HCT116 (cell line): ENCODE measurements at regions not wholly inside any gene's neighbourhood (a gene's known extent, or its start where the extent isn't known, plus 50 kb on each side); places are given as distances from the start of the nearest gene placed in this dataset.

Source experiments
- ATAC-seq: fragments of 200-7000 bp; cut with Tn5 transposase; 2 replicates; pipeline ENCODE4 v1.9.1; 2020; ENCODE audit warnings: mild to moderate bottlenecking, moderate library complexity
- BruUV-seq: library from RNA; stranded (reverse); fragments of 400-500 nt; replicated peaks from 2 replicates; lab custom pipeline; 2021; lab: Mats Ljungman, UMichigan
- CTCF ChIA-PET: fragments of 300-600 bp; sonication (Branson Sonifier 250); formaldehyde crosslinking; loops from one replicate; lab custom pipeline; 2021; ENCODE audit warnings: antibody characterized with exemption; lab: Charles Lee
- POLR2A ChIA-PET: fragments of 300-600, 350-600 bp; sonication (Branson Sonifier 250); formaldehyde crosslinking; loops from one replicate; lab custom pipeline; 2021; ENCODE audit warnings: antibody characterized with exemption; lab: Charles Lee
- RAD21 ChIA-PET, 2 experiments: fragments of 300-600 bp; sonication (Branson Sonifier 250); formaldehyde crosslinking; loops; one replicate each; lab custom pipeline; 2023; ENCODE audit warnings: low total read pairs in 2 of 2; ENCODE audit not compliant: uncharacterized antibody in 2 of 2, unreplicated experiment in 2 of 2, low non-redundant PET in 1 of 2; lab: Charles Lee
- DNase-seq: peaks from one replicate; pipeline ENCODE4 v3.0.0-alpha.2; 2010; ENCODE audit warnings: low read depth, low spot score
- H2AFZ ChIP-seq: fragments of 200-600 bp; shearing (Covaris generic), sonication (generic); 2 replicates; pipeline ENCODE4 v1.6.1; 2017; ENCODE audit warnings: low read depth, mixed run types, mixed read lengths, antibody characterized with exemption, low read length; ENCODE audit not compliant: poor library complexity, severe bottlenecking
- H3K27ac ChIP-seq: 2 replicates; pipeline ENCODE4 v1.5.1; 2012; ENCODE audit warnings: low read depth, low read length
- H3K27me3 ChIP-seq: fragments of 200-600 bp; sonication (generic); 2 replicates; pipeline ENCODE4 v1.6.1; 2016; ENCODE audit warnings: mixed run types, low read length, mixed read lengths; ENCODE audit not compliant: insufficient read depth
- H3K36me3 ChIP-seq, 2 experiments: fragments of 200-500 bp in 1 of 2; fragments of 200-600 bp in 1 of 2; sonication (Bioruptor generic) in 1 of 2; sonication (generic) in 1 of 2; 2 replicates each; pipeline versions ENCODE4 v1.5.1 to v1.6.1; 2014 to 2016; ENCODE audit warnings: low read length in 2 of 2, inconsistent platforms in 1 of 2, mixed read lengths in 1 of 2, mixed run types in 1 of 2; ENCODE audit not compliant: insufficient read depth in 2 of 2, control insufficient read depth in 1 of 2
- H3K4me1 ChIP-seq, 2 experiments: fragments of 200-600 bp in 1 of 2; sonication (generic) in 1 of 2; 2 replicates each; pipeline versions ENCODE4 v1.5.1 to v1.6.1; 2012 to 2017; ENCODE audit warnings: low read length in 2 of 2, inconsistent platforms in 1 of 2, mild to moderate bottlenecking in 1 of 2, mixed read lengths in 1 of 2, mixed run types in 1 of 2, moderate library complexity in 1 of 2; ENCODE audit not compliant: insufficient read depth in 2 of 2, control insufficient read depth in 1 of 2
- H3K4me2 ChIP-seq: fragments of 200-600 bp; sonication (generic); 2 replicates; pipeline ENCODE4 v1.6.1; 2017; ENCODE audit warnings: mixed run types, low read length, mixed read lengths
- H3K4me3 ChIP-seq, 2 experiments: fragments of 200-600 bp in 1 of 2; sonication (generic) in 1 of 2; replicated peaks in 1 of 2; 2 replicates each; pipeline ENCODE4 v1.5.1; 2011 to 2016; ENCODE audit warnings: low read length in 2 of 2, control low read depth in 1 of 2, low read depth in 1 of 2, mild to moderate bottlenecking in 1 of 2, mixed read lengths in 1 of 2, mixed run types in 1 of 2
- H3K79me2 ChIP-seq: fragments of 200-600 bp; sonication (generic); 2 replicates; pipeline ENCODE4 v1.6.1; 2017; ENCODE audit warnings: mild to moderate bottlenecking, mixed run types, low read length, moderate library complexity, mixed read lengths; ENCODE audit not compliant: insufficient read depth
- H3K9ac ChIP-seq: fragments of 200-600 bp; sonication (generic); 2 replicates; pipeline ENCODE4 v1.6.1; 2016; ENCODE audit warnings: low read length, mixed read lengths
- H3K9me2 ChIP-seq: fragments of 200-600 bp; sonication (generic), shearing (Covaris generic); 2 replicates; pipeline ENCODE4 v1.6.1; 2017; ENCODE audit warnings: mixed run types, mild to moderate bottlenecking, moderate library complexity; ENCODE audit not compliant: insufficient read depth
- H3K9me3 ChIP-seq, 2 experiments: fragments of 200-500 bp in 1 of 2; fragments of 200-600 bp in 1 of 2; sonication (Bioruptor generic) in 1 of 2; sonication (generic) in 1 of 2; 2 replicates each; pipeline ENCODE4 v1.6.1; 2014 to 2017; ENCODE audit warnings: low read length in 2 of 2, mixed read lengths in 2 of 2, inconsistent platforms in 1 of 2, low read depth in 1 of 2, mild to moderate bottlenecking in 1 of 2, mixed run types in 1 of 2, moderate library complexity in 1 of 2; ENCODE audit not compliant: control insufficient read depth in 1 of 2, insufficient read depth in 1 of 2
- H4K20me1 ChIP-seq: fragments of 200-600 bp; sonication (generic), shearing (Covaris generic); 2 replicates; pipeline ENCODE4 v1.6.1; 2017; ENCODE audit warnings: mixed run types, mild to moderate bottlenecking, moderate library complexity; ENCODE audit not compliant: insufficient read depth
- CBX3 ChIP-seq: IDR thresholded peaks from 2 replicates; pipeline ENCODE4 v1.6.1; 2012; ENCODE audit warnings: low read depth
- CEBPB ChIP-seq: IDR thresholded peaks from 2 replicates; pipeline ENCODE4 v1.6.1; 2012; ENCODE audit warnings: low read depth
- EGR1 ChIP-seq: IDR thresholded peaks from 2 replicates; pipeline ENCODE4 v1.6.1; 2012; ENCODE audit warnings: low read depth
- ELF1 ChIP-seq: IDR thresholded peaks from 2 replicates; pipeline ENCODE4 v1.6.1; 2012; ENCODE audit warnings: low read depth, borderline replicate concordance
- EZH2 ChIP-seq: fragments of 200-600 bp; sonication (generic); IDR thresholded peaks from 2 replicates; pipeline ENCODE4 v1.6.1; 2017; ENCODE audit warnings: antibody characterized with exemption, mixed run types
- EZH2phosphoT487 ChIP-seq: fragments of 200-600 bp; IDR thresholded peaks from 2 replicates; pipeline ENCODE4 v1.6.1; 2018; ENCODE audit warnings: antibody characterized with exemption, borderline replicate concordance
- FOSL1 ChIP-seq: IDR thresholded peaks from 2 replicates; pipeline ENCODE4 v1.6.1; 2012; ENCODE audit warnings: low read depth
- JUND ChIP-seq: IDR thresholded peaks from 2 replicates; pipeline ENCODE4 v1.6.1; 2012
- POLR2A ChIP-seq: IDR thresholded peaks from 2 replicates; pipeline ENCODE4 v1.7.0; 2011; ENCODE audit warnings: borderline replicate concordance; ENCODE audit not compliant: insufficient read depth, insufficient read length; ENCODE audit errors: extremely low read depth
- POLR2AphosphoS5 ChIP-seq: IDR thresholded peaks from 2 replicates; pipeline ENCODE4 v1.6.1; 2011; ENCODE audit warnings: mild to moderate bottlenecking, low read depth, low read length, moderate library complexity
- SIN3A ChIP-seq: IDR thresholded peaks from 2 replicates; pipeline ENCODE4 v1.6.1; 2012; ENCODE audit warnings: low read depth
- SRF ChIP-seq: IDR thresholded peaks from 2 replicates; pipeline ENCODE4 v1.6.1; 2012; ENCODE audit warnings: low read depth
- TCF7L2 ChIP-seq: IDR thresholded peaks from 2 replicates; pipeline ENCODE4 v1.7.0; 2011; ENCODE audit warnings: borderline replicate concordance, inconsistent platforms; ENCODE audit not compliant: insufficient read depth, insufficient read length; ENCODE audit errors: extremely low read depth
- YY1 ChIP-seq: IDR thresholded peaks from 2 replicates; pipeline ENCODE4 v1.6.1; 2011; ENCODE audit warnings: low read length, low read depth, moderate library complexity, mild to moderate bottlenecking; ENCODE audit not compliant: insufficient replicate concordance; ENCODE audit errors: extremely low read depth
- ZFX ChIP-seq: fragments of 450-650 bp; IDR thresholded peaks from 2 replicates; pipeline ENCODE4 v1.6.1; 2017
- ZNF274 ChIP-seq: fragments of 200-500 bp; sonication (Bioruptor generic); IDR thresholded peaks from 2 replicates; pipeline ENCODE4 v1.6.1; 2014; ENCODE audit warnings: mild to moderate bottlenecking, low read depth, low read length, inconsistent platforms
- intact Hi-C: fragments of 100-400 bp; cut with micrococcal nuclease; formaldehyde crosslinking; loops from 2 replicates; pipeline ENCODE4 v1.10.0; 2022
- TF ChIP-seq, protein P1 (sequence below): IDR thresholded peaks from 2 replicates; pipeline ENCODE4 v1.6.1; 2012; ENCODE audit warnings: low read depth
- TF ChIP-seq, protein P2 (sequence below): IDR thresholded peaks from 2 replicates; pipeline ENCODE4 v1.6.1; 2011; ENCODE audit warnings: mild to moderate bottlenecking, low read length, moderate library complexity; ENCODE audit not compliant: insufficient replicate concordance; ENCODE audit errors: extremely low read depth
- TF ChIP-seq, protein P3 (sequence below), 3 experiments: fragments of 200-600 bp in 1 of 3; sonication (generic) in 1 of 3; IDR thresholded peaks in 2 of 3; conservative IDR thresholded peaks in 1 of 3; 2 replicates each; pipeline ENCODE4 v1.5.1; 2012 to 2017; ENCODE audit warnings: low read depth in 2 of 3, low read length in 2 of 3, antibody characterized with exemption in 1 of 3, borderline replicate concordance in 1 of 3, control low read depth in 1 of 3, mild to moderate bottlenecking in 1 of 3, mixed read lengths in 1 of 3, mixed run types in 1 of 3, moderate library complexity in 1 of 3; ENCODE audit not compliant: insufficient read depth in 1 of 3

DNA sequence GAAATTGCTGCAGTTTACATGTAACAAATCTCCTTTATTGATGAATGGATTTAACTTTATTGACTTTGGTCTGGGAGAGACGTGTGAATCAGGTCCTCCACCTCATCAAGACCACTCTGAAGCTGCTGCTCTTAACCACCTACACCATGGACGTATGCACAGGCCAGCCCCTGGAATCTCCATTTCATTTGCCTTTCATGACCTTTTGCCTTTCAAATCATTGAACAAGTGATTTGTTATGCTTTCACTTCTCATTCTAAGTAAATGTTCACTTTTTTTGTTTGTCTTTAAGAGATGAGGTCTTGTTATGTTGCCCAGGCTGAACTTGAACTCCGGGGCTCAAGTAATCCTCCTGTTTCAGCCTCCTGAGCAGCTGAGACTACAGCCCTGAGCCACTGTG, 240.0 kb upstream of the SERP2 start:
- ChIA-PET POLR2A (interaction anchor here (1.3 to 3.1 kb wide), 2 partner anchors 8 to 303 kb away, joined by 12 to 17 read pairs; no protein-coding TSS in a partner anchor), RAD21 (no interaction called here), CTCF (interaction anchor here (1.2 kb wide), 1 partner anchor 336 kb away, joined by 3 read pairs; no protein-coding TSS in a partner anchor)
- Histone ChIP-seq H4K20me1 (no peaks in the 10 kb centered on the region), H3K4me1 (peaks cover 5 to 25% of the 10 kb centered on the region in 2 experiments; a peak in 2 of 4 replicates), H3K9ac (no peak overlapping the region), H3K9me3 (no peaks in the 10 kb centered on the region), H3K9me2 (no peaks in the 10 kb centered on the region), H3K79me2 (no peaks in the 10 kb centered on the region), H3K4me3 (no peak overlapping the region), H3K27ac (no peak overlapping the region), H3K4me2 (no peak overlapping the region), H3K36me3 (no peaks in the 10 kb centered on the region), H2AFZ (no peak overlapping the region), H3K27me3 (no peaks in the 10 kb centered on the region)
- ATAC-seq (no peak), DNase-seq (no peak)
- BruUV-seq = no TSS peak
- intact Hi-C loops = no loop called here
- no peak for TF ChIP-seq ZFX
- TF ChIP-seq EZH2phosphoT487 = no peak
- TF ChIP-seq, protein P1, sequence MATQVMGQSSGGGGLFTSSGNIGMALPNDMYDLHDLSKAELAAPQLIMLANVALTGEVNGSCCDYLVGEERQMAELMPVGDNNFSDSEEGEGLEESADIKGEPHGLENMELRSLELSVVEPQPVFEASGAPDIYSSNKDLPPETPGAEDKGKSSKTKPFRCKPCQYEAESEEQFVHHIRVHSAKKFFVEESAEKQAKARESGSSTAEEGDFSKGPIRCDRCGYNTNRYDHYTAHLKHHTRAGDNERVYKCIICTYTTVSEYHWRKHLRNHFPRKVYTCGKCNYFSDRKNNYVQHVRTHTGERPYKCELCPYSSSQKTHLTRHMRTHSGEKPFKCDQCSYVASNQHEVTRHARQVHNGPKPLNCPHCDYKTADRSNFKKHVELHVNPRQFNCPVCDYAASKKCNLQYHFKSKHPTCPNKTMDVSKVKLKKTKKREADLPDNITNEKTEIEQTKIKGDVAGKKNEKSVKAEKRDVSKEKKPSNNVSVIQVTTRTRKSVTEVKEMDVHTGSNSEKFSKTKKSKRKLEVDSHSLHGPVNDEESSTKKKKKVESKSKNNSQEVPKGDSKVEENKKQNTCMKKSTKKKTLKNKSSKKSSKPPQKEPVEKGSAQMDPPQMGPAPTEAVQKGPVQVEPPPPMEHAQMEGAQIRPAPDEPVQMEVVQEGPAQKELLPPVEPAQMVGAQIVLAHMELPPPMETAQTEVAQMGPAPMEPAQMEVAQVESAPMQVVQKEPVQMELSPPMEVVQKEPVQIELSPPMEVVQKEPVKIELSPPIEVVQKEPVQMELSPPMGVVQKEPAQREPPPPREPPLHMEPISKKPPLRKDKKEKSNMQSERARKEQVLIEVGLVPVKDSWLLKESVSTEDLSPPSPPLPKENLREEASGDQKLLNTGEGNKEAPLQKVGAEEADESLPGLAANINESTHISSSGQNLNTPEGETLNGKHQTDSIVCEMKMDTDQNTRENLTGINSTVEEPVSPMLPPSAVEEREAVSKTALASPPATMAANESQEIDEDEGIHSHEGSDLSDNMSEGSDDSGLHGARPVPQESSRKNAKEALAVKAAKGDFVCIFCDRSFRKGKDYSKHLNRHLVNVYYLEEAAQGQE = no peak
- TF ChIP-seq EZH2 = no peak
- no peak for TF ChIP-seq SIN3A
- no peak for TF ChIP-seq FOSL1
- no peak for TF ChIP-seq EGR1
- TF ChIP-seq YY1 = no peak
- no peak for TF ChIP-seq CBX3
- no peak for TF ChIP-seq ZNF274
- TF ChIP-seq ELF1 = no peak
- TF ChIP-seq SRF = no peak
- no peak for TF ChIP-seq POLR2A
- no peak for TF ChIP-seq POLR2AphosphoS5
- TF ChIP-seq, protein P2, sequence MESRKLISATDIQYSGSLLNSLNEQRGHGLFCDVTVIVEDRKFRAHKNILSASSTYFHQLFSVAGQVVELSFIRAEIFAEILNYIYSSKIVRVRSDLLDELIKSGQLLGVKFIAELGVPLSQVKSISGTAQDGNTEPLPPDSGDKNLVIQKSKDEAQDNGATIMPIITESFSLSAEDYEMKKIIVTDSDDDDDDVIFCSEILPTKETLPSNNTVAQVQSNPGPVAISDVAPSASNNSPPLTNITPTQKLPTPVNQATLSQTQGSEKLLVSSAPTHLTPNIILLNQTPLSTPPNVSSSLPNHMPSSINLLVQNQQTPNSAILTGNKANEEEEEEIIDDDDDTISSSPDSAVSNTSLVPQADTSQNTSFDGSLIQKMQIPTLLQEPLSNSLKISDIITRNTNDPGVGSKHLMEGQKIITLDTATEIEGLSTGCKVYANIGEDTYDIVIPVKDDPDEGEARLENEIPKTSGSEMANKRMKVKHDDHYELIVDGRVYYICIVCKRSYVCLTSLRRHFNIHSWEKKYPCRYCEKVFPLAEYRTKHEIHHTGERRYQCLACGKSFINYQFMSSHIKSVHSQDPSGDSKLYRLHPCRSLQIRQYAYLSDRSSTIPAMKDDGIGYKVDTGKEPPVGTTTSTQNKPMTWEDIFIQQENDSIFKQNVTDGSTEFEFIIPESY = no peak
- no peak for TF ChIP-seq TCF7L2
- no peak for TF ChIP-seq JUND
- TF ChIP-seq, protein P3, sequence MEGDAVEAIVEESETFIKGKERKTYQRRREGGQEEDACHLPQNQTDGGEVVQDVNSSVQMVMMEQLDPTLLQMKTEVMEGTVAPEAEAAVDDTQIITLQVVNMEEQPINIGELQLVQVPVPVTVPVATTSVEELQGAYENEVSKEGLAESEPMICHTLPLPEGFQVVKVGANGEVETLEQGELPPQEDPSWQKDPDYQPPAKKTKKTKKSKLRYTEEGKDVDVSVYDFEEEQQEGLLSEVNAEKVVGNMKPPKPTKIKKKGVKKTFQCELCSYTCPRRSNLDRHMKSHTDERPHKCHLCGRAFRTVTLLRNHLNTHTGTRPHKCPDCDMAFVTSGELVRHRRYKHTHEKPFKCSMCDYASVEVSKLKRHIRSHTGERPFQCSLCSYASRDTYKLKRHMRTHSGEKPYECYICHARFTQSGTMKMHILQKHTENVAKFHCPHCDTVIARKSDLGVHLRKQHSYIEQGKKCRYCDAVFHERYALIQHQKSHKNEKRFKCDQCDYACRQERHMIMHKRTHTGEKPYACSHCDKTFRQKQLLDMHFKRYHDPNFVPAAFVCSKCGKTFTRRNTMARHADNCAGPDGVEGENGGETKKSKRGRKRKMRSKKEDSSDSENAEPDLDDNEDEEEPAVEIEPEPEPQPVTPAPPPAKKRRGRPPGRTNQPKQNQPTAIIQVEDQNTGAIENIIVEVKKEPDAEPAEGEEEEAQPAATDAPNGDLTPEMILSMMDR (IDR thresholded peaks at IDR 0.05 in 2 of 3, conservative IDR thresholded peaks at IDR 0.05 in 1 of 3; ENCODE audit: borderline replicate concordance in 1 of 3, insufficient read depth in 1 of 3, low read depth in 2 of 3, low read length in 2 of 3) = no peak
- TF ChIP-seq CEBPB = no peak
